GM21528 (cell line): ENCODE measurements at regions not wholly inside any gene's neighbourhood (a gene's known extent, or its start where the extent isn't known, plus 50 kb on each side); places are given as distances from the start of the nearest gene placed in this dataset.

Experiments used
- ATAC-seq: cut with Tn5 transposase; IDR thresholded peaks from one replicate; pipeline ENCODE4 v1.9.1; 2021; ENCODE audit warnings: mild to moderate bottlenecking, moderate library complexity; ENCODE audit not compliant: unreplicated experiment, low FRiP score

DNA sequence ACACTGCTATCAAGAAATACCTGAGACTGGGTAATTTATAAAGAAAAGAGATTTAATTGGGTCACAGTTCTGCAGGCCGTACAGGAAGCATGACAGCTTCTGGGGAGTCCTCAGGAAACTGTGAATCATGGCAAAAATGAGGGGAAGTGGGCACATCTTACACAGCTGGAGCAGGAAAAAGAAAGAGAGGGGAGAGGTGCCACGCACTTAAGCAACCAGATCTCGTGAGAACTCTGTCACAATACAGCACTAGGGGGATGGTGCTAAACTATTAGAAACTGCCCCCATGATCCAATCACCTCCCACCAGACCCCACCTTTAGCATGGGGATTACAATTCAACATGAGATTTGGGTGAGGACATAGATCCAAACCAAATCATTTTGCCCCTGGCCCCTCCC is 105.5 kb upstream of the CPLX2 start:
- no peak for ATAC-seq

GRCh38 chr5:175766963-175767362 is 104.4 kb upstream of the CPLX2 start:
- no peak for ATAC-seq

DNA sequence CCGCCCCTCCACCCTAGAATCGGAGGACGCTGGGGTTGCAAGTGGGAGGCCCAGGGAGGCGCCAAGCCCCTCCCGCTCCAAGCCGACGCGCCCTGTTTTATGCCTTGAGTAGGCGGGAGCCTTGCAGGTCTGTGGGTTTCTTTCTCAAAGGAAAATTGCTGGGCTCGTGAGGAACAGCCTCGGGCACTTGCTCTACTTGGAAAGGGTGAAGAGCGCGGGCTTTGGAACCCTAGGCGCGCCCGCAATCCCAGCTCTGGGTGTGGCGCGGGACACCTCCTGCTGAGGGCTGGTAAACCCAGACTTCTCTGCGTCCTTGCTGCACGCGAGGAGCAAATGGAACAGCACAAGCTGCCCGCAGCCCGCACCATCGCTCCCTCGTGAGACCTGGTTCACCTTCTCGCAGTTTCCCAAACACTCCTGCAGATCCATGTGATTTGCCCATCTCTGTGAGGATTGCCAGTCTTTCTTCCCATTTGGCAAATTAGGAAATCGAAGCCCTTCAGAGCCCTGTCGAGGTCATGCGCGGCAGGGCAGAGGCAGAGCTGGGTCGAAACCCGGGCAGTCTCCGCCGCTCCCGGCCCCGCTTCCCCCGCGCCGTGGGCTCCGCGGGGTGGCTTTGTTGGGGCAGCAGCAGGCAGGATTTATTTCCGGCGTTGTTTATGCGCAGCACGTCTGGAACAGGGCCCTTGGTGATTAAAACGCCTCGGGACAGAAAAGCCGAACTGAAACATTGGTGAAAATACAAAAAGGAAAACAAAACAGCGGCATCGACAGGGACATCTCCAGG is 98.4 kb upstream of the CPLX2 start:
- ATAC-seq, result no peak

GRCh38 chr5:175773534-175774070 is 97.8 kb upstream of the CPLX2 start:
- ATAC-seq, result no peak

GRCh38 chr5:175775416-175775815 is 96.0 kb upstream of the CPLX2 start:
- ATAC-seq, result no peak

- no peak for ATAC-seq
These were observed 92.4 kb upstream of the CPLX2 start for GRCh38 chr5:175778951-175779503.

DNA sequence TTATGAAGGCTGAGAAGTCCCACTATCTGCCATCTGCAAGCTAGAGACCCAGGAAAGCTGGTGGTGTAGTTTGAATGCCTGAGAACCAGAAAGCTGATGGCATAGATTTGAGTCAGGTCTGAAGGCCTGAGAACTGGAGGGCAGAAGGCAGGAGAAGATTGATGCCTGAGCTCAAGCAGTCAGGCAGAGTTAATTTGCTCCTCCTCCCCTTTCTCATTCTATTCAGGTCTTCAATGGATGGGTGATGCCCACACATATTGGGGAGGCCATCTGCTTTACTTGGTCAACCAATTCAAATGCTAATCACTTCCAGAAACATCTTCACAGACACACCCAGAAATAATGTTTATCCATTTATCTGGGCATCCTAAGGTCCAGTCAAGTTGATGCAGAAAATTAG is 87.6 kb upstream of the CPLX2 start:
- ATAC-seq, result no peak

- no peak for ATAC-seq
These were observed 87.1 kb upstream of the CPLX2 start for GRCh38 chr5:175784230-175784629.

DNA sequence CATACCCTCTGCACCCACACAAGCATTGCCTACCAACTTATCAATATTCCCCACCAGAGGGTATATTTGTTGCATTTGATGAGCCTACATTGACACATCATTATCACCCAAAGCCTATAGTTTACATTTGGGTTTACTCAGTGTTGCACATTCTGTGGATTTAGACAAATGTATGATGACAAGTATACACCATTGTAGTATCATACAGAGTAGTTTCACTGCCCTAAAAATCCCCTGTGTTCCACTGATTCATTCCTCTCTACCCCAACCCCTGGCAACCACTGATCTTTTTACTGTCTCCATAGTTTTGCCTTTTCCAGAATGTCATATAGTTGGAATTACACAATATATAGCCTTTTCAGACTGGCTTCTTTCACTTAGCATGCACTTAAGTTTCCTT is 85.7 kb upstream of the CPLX2 start:
- no peak for ATAC-seq

- ATAC-seq, result no peak
These were observed 83.1 kb upstream of the CPLX2 start for GRCh38 chr5:175788155-175788787.

DNA sequence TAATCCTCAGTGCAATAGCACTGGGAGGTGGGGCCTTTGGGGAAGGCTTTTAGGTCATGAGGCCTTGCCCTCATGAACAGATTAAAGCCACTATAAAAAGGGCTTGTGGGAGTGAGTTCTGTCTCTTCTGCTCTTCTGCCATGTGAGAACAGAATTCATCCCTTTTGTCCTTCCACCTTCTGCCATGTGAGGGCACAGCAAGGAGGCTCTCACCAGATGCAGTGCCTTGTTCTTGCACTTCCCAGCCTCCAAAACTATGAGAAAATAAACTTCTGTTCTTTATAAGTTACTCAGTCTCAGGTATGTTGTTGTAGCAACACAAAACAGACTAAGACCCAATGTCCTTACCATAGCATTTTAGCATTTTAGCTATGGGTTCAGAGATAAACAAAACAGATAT is 81.7 kb upstream of the CPLX2 start:
- no peak for ATAC-seq

GRCh38 chr5:175790796-175791195 is 80.6 kb upstream of the CPLX2 start:
- ATAC-seq, result no peak

GRCh38 chr5:175795959-175796358 is 75.4 kb upstream of the CPLX2 start:
- no peak for ATAC-seq

GRCh38 chr5:175796536-175797499 is 74.6 kb upstream of the CPLX2 start:
- ATAC-seq, result peak; percentile 74

DNA sequence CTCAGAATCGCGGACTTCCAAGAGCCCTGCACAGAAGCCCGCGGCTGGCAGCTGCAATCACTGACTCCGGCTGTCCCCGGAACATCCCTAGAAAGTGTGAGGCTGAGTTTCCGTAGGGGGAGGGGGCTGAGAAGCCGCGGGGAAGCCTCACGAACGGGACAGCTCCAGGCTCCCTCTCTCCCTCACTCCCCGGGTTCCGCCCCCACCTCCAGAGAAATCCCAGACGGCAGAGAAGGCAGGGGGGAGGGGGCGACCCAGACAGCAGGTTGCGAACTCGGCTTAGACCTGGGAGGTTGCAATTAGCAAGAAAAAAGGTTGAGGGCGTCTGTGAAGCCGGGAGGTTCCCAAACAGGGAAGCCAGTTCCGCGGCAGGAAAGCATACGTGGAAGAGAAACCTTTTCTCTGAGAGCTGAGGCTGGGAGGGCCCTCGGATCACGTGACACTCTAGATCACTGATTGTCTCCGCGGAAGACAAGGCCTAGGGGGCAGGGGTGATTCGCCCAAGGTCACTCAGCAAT is 73.8 kb upstream of the CPLX2 start:
- no peak for ATAC-seq

GRCh38 chr5:175798626-175799025 is 72.8 kb upstream of the CPLX2 start:
- no peak for ATAC-seq

DNA sequence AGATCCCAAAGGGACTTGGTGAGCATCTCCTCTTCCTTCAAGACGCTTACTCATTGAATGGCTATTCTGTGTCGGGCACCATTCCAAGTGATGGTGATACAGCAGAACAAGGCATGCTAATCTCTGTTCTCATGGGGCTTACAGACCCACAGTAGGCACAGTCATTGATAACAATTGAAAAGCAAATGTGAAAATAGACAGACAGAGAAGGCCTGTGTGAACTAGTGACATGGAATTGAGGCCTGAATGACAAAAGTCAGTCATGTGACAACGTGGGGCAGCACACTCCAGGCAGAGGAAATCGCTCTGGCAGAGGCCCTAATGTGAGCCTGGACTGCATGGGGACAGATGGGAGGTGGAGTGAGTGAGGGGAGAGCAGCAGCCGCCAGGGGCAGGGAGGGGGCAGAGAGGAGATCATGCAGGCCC is 70.7 kb upstream of the CPLX2 start:
- no peak for ATAC-seq

GRCh38 chr5:175802361-175802760 is 69.0 kb upstream of the CPLX2 start:
- ATAC-seq, result no peak

GRCh38 chr5:175803254-175803653 is 68.1 kb upstream of the CPLX2 start:
- no peak for ATAC-seq

- no peak for ATAC-seq
These were observed 67.5 kb upstream of the CPLX2 start for GRCh38 chr5:175803736-175804454.
